HepG2 (cell line): ENCODE measurements at regions not wholly inside any gene's neighbourhood (a gene's known extent, or its start where the extent isn't known, plus 50 kb on each side); places are given as distances from the start of the nearest gene placed in this dataset.

Experiments used
- ATAC-seq: fragments of 200-7000 bp; cut with Tn5 transposase; 3 replicates; pipeline ENCODE4 v1.9.1; 2020; ENCODE audit warnings: mild to moderate bottlenecking, moderate library complexity
- BruUV-seq: library from RNA; stranded (reverse); fragments of 400-500 nt; replicated peaks from 2 replicates; lab custom pipeline; 2021; lab: Mats Ljungman, UMichigan
- CTCF ChIA-PET: fragments of 300-600 bp; formaldehyde crosslinking; extraction: SDS; loops from one replicate; lab custom pipeline; 2021; ENCODE audit warnings: low total read pairs, inconsistent platforms, low intra/inter-chr PET ratio; lab: Yijun Ruan, JAX
- POLR2A ChIA-PET: fragments of 350-600 bp; sonication (Branson Sonifier 250); formaldehyde crosslinking; loops from one replicate; lab custom pipeline; 2020; ENCODE audit warnings: antibody characterized with exemption, inconsistent platforms; lab: Yijun Ruan, JAX
- DNase-seq: peaks from one replicate; pipeline ENCODE4 v3.0.0-alpha.2; 2015; ENCODE audit warnings: low spot score
- FAIRE-seq: peaks from 3 replicates; lab custom pipeline; 2011; peaks lifted over from hg19 to GRCh38; lab: Jason Lieb, UNC
- H2AFZ ChIP-seq: one replicate; pipeline ENCODE4 v1.6.1; 2011; ENCODE audit warnings: low read length, inconsistent platforms
- H3K27ac ChIP-seq: fragments of 300-600 bp; 3 replicates; pipeline ENCODE4 v1.8.0; 2011; ENCODE audit warnings: mixed run types, mild to moderate bottlenecking, mixed read lengths, low read length, inconsistent platforms; ENCODE audit not compliant: insufficient read depth; ENCODE audit errors: extremely low read length
- H3K27me3 ChIP-seq, 2 experiments: fragments of 200-600 bp in 1 of 2; 2 replicates in 1 of 2; 3 replicates in 1 of 2; pipeline versions ENCODE4 v1.6.0 to v1.8.0; 2011; ENCODE audit warnings: low read length in 2 of 2, mild to moderate bottlenecking in 2 of 2, moderate library complexity in 2 of 2, inconsistent platforms in 1 of 2; ENCODE audit not compliant: insufficient read depth in 2 of 2, control insufficient read depth in 1 of 2
- H3K36me3 ChIP-seq, 2 experiments: fragments of 200-600 bp in 1 of 2; replicated peaks in 1 of 2; 2 replicates in 1 of 2; 3 replicates in 1 of 2; pipeline versions ENCODE4 v1.5.1 to v1.8.0; 2011; ENCODE audit warnings: low read length in 2 of 2, inconsistent platforms in 1 of 2; ENCODE audit not compliant: insufficient read depth in 2 of 2, control insufficient read depth in 1 of 2
- H3K4me1 ChIP-seq: 2 replicates; pipeline ENCODE4 v1.5.1; 2012; ENCODE audit warnings: low read length, inconsistent platforms; ENCODE audit not compliant: insufficient read depth
- H3K4me2 ChIP-seq: 2 replicates; pipeline ENCODE4 v1.6.0; 2011; ENCODE audit warnings: low read depth, low read length, inconsistent platforms
- H3K4me3 ChIP-seq, 3 experiments: fragments of 200-600 bp in 1 of 3; sonication (generic), shearing (Covaris generic) in 1 of 3; replicated peaks in 1 of 3; 2 replicates each; pipeline ENCODE4 v1.5.1; 2011 to 2016; ENCODE audit warnings: low read length in 3 of 3, inconsistent platforms in 2 of 3, low read depth in 2 of 3, mild to moderate bottlenecking in 2 of 3, control low read depth in 1 of 3, mixed read lengths in 1 of 3; ENCODE audit not compliant: insufficient read depth in 1 of 3
- H3K79me2 ChIP-seq: one replicate; pipeline ENCODE4 v1.6.1; 2011; ENCODE audit warnings: low read length, inconsistent platforms; ENCODE audit not compliant: insufficient read depth
- H3K9ac ChIP-seq: 2 replicates; pipeline ENCODE4 v1.6.0; 2011; ENCODE audit warnings: mild to moderate bottlenecking, low read depth, low read length, inconsistent platforms; ENCODE audit not compliant: insufficient read depth
- H3K9me3 ChIP-seq: 2 replicates; pipeline ENCODE4 v1.5.1; 2012; ENCODE audit warnings: mild to moderate bottlenecking, low read length
- H4K20me1 ChIP-seq: 2 replicates; pipeline ENCODE4 v1.6.0; 2011; ENCODE audit warnings: inconsistent platforms, mild to moderate bottlenecking, low read length, moderate library complexity; ENCODE audit not compliant: insufficient read depth
- ASH2L ChIP-seq: fragments of 300-600, 200-600 bp; sonication (generic); IDR thresholded peaks from 2 replicates; pipeline ENCODE4 v1.7.0; 2017; ENCODE audit warnings: low read depth, mild to moderate bottlenecking, moderate library complexity, mixed read lengths, low read length; ENCODE audit not compliant: insufficient read length
- CENPX ChIP-seq: sonication (generic); formaldehyde crosslinking; IDR thresholded peaks from 2 replicates; pipeline ENCODE4 v1.9.0; 2021; ENCODE audit warnings: mild to moderate bottlenecking, missing genetic modification reagents, moderate library complexity
- FOSL1 ChIP-seq: sonication (generic); formaldehyde crosslinking; IDR thresholded peaks from 2 replicates; pipeline ENCODE4 v1.9.0; 2021; ENCODE audit warnings: missing genetic modification reagents, borderline replicate concordance
- FOSL2 ChIP-seq: sonication (generic); formaldehyde crosslinking; IDR thresholded peaks from 2 replicates; pipeline ENCODE4 v1.4.0; 2020; ENCODE audit warnings: missing genetic modification reagents
- MEIS1 ChIP-seq: sonication (generic); formaldehyde crosslinking; IDR thresholded peaks from 2 replicates; pipeline ENCODE4 v1.9.0; 2021; ENCODE audit warnings: mild to moderate bottlenecking, missing genetic modification reagents, moderate library complexity, borderline replicate concordance
- NCOR1 ChIP-seq: fragments of 200-600 bp; sonication (generic); IDR thresholded peaks from 2 replicates; pipeline ENCODE4 v1.7.0; 2017; ENCODE audit warnings: antibody characterized with exemption, low read length, borderline replicate concordance
- PAX8 ChIP-seq: sonication (generic); formaldehyde crosslinking; IDR thresholded peaks from 2 replicates; pipeline ENCODE4 v1.8.0; 2022; ENCODE audit warnings: mild to moderate bottlenecking, missing genetic modification reagents, borderline replicate concordance
- SOX6 ChIP-seq, 2 experiments: fragments of 450-650 bp in 1 of 2; sonication (generic) in 1 of 2; formaldehyde crosslinking in 1 of 2; IDR thresholded peaks; 2 replicates each; pipeline versions ENCODE4 v1.4.0 to v1.6.1; 2017 to 2020; ENCODE audit warnings: antibody characterized with exemption in 1 of 2, mild to moderate bottlenecking in 1 of 2, missing genetic modification reagents in 1 of 2
- SP140L ChIP-seq: sonication (generic); formaldehyde crosslinking; IDR thresholded peaks from 2 replicates; pipeline ENCODE4 v1.4.0; 2020; ENCODE audit warnings: missing genetic modification reagents, borderline replicate concordance
- ZFYVE20 ChIP-seq: sonication (generic); formaldehyde crosslinking; IDR thresholded peaks from 2 replicates; pipeline ENCODE4 v1.8.0; 2023; ENCODE audit warnings: low read depth, mild to moderate bottlenecking, moderate library complexity, missing genetic modification reagents, borderline replicate concordance
- ZNF33B ChIP-seq: sonication (generic); formaldehyde crosslinking; IDR thresholded peaks from 2 replicates; pipeline ENCODE4 v1.5.1; 2020; ENCODE audit warnings: mild to moderate bottlenecking, missing genetic modification reagents
- ZNF577 ChIP-seq: sonication (generic); formaldehyde crosslinking; IDR thresholded peaks from 2 replicates; pipeline ENCODE4 v1.4.0; 2020; ENCODE audit warnings: mild to moderate bottlenecking, low read depth, missing genetic modification reagents, borderline replicate concordance
- ZNF619 ChIP-seq: sonication (generic); formaldehyde crosslinking; IDR thresholded peaks from 2 replicates; pipeline ENCODE4 v1.4.0; 2020; ENCODE audit warnings: mild to moderate bottlenecking, missing genetic modification reagents
- WGBS: methylation state at CpG from one replicate; pipeline ENCODE4 v1.1.6; 2017; ENCODE audit warnings: low lambda C conversion rate; 5-methylcytosine and 5-hydroxymethylcytosine counted together
- in situ Hi-C: cut with HindIII; loops from 2 replicates; pipeline ENCODE4 v1.10.0; 2017; ENCODE audit warnings: low pct_unique_long_range_greater_than_20kb; ENCODE audit not compliant: extremely low pct_ligation_motif_present
- intact Hi-C: fragments of 100-400 bp; cut with micrococcal nuclease; formaldehyde crosslinking; loops from one replicate; pipeline ENCODE4 v1.10.0; 2022; ENCODE audit not compliant: unreplicated experiment
- TF ChIP-seq, protein P1 (sequence below): sonication (generic); formaldehyde crosslinking; IDR thresholded peaks from 2 replicates; pipeline ENCODE4 v1.9.0; 2021; ENCODE audit warnings: missing genetic modification reagents, borderline replicate concordance
- TF ChIP-seq, protein P2 (sequence below): sonication (generic); formaldehyde crosslinking; IDR thresholded peaks from 2 replicates; pipeline ENCODE4 v1.5.0; 2020; ENCODE audit warnings: missing genetic modification reagents
- TF ChIP-seq, protein P3 (sequence below): sonication (generic); formaldehyde crosslinking; IDR thresholded peaks from 2 replicates; pipeline ENCODE4 v1.5.0; 2020; ENCODE audit warnings: mild to moderate bottlenecking, missing genetic modification reagents

DNA sequence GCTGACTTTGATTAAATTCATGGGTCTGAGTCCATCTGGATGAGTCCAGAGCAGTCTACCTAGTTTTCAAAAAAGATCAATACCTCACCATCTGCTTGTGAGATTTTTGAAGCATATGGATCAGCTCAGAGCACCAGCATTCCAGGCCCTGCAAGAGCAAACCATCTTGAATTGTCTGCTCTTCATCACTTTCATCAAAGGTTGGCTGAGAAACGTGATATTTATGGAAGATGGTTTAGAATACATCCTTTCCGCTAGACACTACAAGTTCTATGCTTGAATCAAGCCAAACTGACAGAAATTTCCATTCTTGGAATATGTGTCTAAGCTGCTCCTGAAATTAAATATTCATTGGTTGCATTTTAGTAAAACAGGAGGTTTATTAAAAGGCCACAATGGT, 190.3 kb downstream of the KCNRG start:
- no peaks in the 10 kb centered on the region for H3K27me3 ChIP-seq
- H3K4me1 ChIP-seq: peaks cover 24% of the 10 kb centered on the region
- no peaks in the 10 kb centered on the region for H3K9me3 ChIP-seq
- no peak overlapping the region for H3K4me3 ChIP-seq
- H3K27ac ChIP-seq: no peak overlapping the region
- no peak overlapping the region for H2AFZ ChIP-seq
- H4K20me1 ChIP-seq: peaks cover 7% of the 10 kb centered on the region; the same call in 1 of the 2 replicates
- peaks cover 60% of the 10 kb centered on the region for H3K79me2 ChIP-seq
- H3K9ac ChIP-seq: no peak overlapping the region
- DNase-seq: no peak
- FAIRE-seq: no peak
- TF ChIP-seq SOX6 (IDR thresholded peaks at IDR 0.05) (no peak), SOX6 (CRISPR knock-in tag; IDR thresholded peaks at IDR 0.05) (no peak), ZNF619 (no peak), CENPX (CRISPR knock-in tag) (no peak), SP140L (CRISPR knock-in tag) (no peak), NCOR1 (no peak), ZNF33B (CRISPR knock-in tag) (no peak), ZFYVE20 (CRISPR knock-in tag) (no peak), FOSL1 (CRISPR knock-in tag) (no peak), PAX8 (CRISPR knock-in tag) (no peak), ZNF577 (CRISPR knock-in tag) (no peak), FOSL2 (no peak), MEIS1 (CRISPR knock-in tag) (no peak), ASH2L (no peak)
- TF ChIP-seq, protein P1, sequence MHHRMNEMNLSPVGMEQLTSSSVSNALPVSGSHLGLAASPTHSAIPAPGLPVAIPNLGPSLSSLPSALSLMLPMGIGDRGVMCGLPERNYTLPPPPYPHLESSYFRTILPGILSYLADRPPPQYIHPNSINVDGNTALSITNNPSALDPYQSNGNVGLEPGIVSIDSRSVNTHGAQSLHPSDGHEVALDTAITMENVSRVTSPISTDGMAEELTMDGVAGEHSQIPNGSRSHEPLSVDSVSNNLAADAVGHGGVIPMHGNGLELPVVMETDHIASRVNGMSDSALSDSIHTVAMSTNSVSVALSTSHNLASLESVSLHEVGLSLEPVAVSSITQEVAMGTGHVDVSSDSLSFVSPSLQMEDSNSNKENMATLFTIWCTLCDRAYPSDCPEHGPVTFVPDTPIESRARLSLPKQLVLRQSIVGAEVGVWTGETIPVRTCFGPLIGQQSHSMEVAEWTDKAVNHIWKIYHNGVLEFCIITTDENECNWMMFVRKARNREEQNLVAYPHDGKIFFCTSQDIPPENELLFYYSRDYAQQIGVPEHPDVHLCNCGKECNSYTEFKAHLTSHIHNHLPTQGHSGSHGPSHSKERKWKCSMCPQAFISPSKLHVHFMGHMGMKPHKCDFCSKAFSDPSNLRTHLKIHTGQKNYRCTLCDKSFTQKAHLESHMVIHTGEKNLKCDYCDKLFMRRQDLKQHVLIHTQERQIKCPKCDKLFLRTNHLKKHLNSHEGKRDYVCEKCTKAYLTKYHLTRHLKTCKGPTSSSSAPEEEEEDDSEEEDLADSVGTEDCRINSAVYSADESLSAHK (CRISPR knock-in tag): no peak
- TF ChIP-seq, protein P2, sequence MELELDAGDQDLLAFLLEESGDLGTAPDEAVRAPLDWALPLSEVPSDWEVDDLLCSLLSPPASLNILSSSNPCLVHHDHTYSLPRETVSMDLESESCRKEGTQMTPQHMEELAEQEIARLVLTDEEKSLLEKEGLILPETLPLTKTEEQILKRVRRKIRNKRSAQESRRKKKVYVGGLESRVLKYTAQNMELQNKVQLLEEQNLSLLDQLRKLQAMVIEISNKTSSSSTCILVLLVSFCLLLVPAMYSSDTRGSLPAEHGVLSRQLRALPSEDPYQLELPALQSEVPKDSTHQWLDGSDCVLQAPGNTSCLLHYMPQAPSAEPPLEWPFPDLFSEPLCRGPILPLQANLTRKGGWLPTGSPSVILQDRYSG (CRISPR knock-in tag): no peak
- TF ChIP-seq, protein P3, sequence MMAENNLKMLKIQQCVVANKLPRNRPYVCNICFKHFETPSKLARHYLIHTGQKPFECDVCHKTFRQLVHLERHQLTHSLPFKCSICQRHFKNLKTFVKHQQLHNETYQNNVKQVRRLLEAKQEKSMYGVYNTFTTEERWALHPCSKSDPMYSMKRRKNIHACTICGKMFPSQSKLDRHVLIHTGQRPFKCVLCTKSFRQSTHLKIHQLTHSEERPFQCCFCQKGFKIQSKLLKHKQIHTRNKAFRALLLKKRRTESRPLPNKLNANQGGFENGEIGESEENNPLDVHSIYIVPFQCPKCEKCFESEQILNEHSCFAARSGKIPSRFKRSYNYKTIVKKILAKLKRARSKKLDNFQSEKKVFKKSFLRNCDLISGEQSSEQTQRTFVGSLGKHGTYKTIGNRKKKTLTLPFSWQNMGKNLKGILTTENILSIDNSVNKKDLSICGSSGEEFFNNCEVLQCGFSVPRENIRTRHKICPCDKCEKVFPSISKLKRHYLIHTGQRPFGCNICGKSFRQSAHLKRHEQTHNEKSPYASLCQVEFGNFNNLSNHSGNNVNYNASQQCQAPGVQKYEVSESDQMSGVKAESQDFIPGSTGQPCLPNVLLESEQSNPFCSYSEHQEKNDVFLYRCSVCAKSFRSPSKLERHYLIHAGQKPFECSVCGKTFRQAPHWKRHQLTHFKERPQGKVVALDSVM (CRISPR knock-in tag): no peak
- ChIA-PET CTCF (no interaction called here), POLR2A (no interaction called here)
- WGBS: 100% methylated on average over 2 of the region's 2 CpGs
- no TSS peak for BruUV-seq
- H3K4me2 ChIP-seq: no peak overlapping the region
- H3K36me3 ChIP-seq: peaks cover 0 to 10% of the 10 kb centered on the region in 2 experiments; a peak in 2 of 5 replicates
- in situ Hi-C loops (no loop called here), intact Hi-C loops (no loop called here)
- no peak for ATAC-seq
